ENCODE measurements at regions not wholly inside any gene's neighbourhood (a gene's known extent, or its start where the extent isn't known, plus 50 kb on each side); places are given as distances from the start of the nearest gene placed in this dataset.

GRCh38 chr21:31398574-31398973 lies 54.5 kb upstream of the TIAM1 start:
- TF ChIP-seq, protein P1, sequence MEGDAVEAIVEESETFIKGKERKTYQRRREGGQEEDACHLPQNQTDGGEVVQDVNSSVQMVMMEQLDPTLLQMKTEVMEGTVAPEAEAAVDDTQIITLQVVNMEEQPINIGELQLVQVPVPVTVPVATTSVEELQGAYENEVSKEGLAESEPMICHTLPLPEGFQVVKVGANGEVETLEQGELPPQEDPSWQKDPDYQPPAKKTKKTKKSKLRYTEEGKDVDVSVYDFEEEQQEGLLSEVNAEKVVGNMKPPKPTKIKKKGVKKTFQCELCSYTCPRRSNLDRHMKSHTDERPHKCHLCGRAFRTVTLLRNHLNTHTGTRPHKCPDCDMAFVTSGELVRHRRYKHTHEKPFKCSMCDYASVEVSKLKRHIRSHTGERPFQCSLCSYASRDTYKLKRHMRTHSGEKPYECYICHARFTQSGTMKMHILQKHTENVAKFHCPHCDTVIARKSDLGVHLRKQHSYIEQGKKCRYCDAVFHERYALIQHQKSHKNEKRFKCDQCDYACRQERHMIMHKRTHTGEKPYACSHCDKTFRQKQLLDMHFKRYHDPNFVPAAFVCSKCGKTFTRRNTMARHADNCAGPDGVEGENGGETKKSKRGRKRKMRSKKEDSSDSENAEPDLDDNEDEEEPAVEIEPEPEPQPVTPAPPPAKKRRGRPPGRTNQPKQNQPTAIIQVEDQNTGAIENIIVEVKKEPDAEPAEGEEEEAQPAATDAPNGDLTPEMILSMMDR (conservative IDR thresholded peaks at IDR 0.05): no peak
- no peak for TF ChIP-seq ZFX (IDR thresholded peaks at IDR 0.05)

Measured in C4-2B (cell line).